Lung microvascular endothelial cell (primary cell): ENCODE measurements at regions not wholly inside any gene's neighbourhood (a gene's known extent, or its start where the extent isn't known, plus 50 kb on each side); places are given as distances from the start of the nearest gene placed in this dataset.
"Not testable (repeated sequence)": the region's sequence is repeated elsewhere in the genome, so short reads cannot be mapped to it uniquely, and the experiment has no call there.

Experiments
- DNase-seq, 2 donors: peaks; one replicate each; pipeline versions ENCODE4 v3.0.0 to v3.0.0-alpha.2; 2010; ENCODE audit warnings: low read depth in 2 of 2

DNA sequence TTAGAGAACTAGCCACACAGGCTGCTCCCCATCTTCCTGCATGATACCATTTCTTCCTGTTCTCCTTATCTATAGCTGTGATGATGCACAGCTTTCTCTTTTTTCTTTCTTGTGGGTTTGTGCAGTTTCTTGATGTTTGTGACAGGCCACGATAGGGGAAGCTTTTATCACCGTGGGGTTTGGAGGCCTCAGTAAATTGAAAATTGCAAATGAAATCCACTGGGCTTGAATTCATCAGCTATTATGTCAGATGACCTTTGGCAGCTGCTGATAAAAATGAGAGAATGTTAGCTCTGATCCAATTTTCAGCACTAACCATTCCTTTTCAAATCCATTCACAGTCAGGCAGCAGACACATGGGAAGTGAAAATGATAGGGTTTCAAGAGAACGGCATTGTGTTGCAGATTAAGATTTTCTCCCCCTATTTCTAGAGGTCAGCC lies 176.9 kb upstream of the SOX2 start:
- no peak for DNase-seq

DNA sequence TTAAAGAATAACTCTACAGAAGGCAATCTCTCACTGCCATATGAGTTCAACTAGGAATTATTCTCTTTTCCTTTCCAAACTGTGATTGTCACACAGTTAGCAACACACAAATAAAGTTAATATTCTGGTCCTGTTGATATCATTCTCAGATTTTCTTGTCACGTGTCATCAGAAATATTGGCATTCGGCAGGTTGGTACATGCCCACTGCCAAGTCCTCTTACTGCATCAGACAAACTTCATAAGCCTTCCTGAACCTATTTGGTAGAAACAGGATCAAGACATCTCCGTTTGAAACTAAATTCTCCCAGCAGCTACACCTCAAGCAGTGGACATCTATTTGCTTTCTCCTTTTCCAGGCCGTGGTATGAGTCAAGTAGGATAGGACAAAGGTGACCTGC lies 177.9 kb upstream of the SOX2 start:
- no peak for DNase-seq

DNA sequence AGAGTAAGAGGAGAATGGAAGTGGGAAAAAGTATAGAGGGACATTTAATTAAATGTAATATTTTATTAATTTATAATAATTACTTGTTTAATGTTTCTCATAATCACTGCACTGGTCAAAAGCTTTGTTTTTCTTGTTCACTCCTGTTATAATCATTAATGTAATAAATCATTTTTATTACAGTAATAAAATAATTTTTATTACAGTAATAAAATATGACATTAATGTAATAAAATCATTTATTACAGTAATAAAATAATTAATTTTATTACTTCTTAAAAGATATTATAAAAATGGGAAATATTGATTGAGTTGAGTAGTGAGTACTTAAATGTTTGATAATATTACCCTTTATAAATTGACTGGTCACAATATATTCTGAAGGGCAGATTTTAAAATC lies 181.1 kb upstream of the SOX2 start:
- no peak for DNase-seq

DNA sequence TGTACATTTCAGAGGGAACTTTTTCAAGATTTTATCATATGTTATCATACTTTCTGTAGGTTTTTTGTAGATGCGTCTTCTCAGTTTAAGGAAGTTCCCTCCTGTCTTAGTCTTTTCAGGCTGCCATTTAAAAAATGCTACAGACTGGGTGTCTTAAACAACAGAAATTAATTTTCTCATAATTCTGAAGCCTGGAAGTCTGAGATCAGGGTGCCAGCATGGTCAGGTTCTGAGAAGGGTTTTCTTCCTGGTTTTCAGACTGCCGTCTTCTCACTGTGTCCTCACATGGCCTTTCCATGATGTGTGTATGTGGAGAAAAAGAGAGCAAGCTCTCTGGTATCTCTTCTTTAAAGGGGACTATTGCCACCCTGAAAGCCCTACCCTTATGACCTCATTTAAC lies 189.9 kb upstream of the SOX2 start:
- DNase-seq: no peak

DNA sequence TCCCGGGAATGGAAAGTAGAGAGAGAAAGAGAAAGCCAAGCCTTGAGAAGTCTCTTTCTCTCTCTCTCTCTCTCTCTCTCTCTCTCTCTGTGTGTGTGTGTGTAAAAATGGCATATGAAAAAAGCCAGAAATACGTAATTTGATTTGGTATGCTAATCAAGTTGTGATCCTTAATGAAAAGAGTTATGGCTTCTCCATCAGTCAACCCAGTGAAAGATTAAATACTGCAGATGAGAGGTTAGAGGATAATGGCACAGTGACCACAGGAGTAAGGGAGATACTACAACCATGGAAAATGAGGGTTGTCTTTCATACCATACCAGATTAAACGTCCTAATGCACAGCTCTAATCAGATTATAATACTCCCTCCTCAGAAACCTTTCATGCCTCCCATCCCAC lies 193.5 kb upstream of the SOX2 start:
- DNase-seq: no peak

DNA sequence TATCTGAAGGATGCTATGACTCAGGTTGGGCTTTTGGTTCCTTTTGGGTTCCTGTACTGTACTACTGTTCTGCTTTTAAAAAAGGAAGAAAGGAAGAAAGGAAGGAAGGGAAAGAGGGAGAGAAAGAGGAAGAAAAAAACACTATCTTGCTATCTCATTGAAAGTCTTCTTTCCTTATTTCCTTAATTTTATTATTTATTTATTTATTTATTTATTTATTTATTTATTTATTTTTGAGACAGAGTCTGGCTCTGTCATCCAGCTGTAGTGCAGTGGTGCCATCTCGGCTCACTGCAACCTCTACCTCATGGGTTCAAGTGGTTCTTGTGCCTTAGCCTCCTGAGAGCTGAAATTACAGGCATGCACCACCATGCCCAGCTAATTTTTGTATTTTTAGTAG lies 198.9 kb upstream of the SOX2 start:
- DNase-seq: no peak

DNA sequence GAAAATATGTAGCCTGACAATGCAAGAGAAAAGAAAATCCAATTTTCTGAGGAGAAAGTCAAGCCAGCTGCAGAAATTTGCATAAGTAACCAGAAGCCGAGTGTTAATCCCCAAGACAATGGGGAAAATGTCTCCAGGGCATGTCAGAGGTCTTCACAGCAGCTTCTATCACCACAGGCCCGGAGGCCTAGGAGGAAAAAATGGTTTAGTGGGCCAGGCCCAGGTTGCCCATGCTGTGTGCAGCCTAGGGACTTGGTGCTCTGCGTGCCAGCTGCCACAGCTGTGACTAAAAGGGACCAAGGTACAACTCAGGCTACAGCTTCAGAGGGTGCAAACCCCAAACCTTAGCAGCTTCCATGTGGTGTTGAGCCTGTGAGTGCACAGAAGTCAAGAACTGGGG lies 201.2 kb upstream of the SOX2 start:
- no peak for DNase-seq

DNA sequence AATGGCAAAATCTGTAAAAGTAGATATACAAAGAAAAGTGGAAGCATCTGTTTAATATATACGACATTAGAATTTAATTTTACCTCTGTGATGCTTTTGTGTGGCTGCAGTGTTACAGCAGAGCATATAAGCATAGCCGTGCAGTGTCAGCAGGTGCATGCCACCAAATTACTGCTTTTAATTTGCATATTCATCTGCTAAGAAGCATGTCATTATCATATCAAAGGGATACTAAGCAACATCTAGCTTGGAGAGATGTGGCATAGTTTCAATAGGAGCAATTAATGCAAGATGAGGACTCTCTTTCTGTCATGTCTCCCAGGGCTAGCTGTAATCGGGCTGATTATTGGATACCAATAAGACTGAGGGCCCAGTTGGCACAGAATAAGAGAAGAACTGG lies 214.4 kb upstream of the SOX2 start:
- no peak for DNase-seq

DNA sequence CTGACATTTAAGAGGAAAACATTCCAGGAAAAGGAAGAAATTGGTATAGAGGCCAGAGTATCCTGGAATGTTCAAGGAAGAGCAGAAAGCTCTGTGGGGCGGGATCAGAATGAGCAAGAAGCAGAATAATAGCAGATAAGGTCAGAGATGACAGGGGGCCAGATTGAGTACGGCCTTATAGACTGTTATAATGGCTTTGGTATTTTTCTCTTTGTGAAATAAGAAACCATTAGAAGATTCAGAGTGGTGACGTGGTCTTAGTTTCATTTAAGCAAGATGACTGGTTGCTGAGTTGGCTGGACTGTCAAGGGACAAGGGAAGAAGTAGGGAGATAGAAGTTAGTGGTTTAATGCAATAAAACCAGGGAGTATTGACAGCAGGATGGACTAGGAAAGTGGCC lies 218.3 kb upstream of the SOX2 start:
- no peak for DNase-seq

DNA sequence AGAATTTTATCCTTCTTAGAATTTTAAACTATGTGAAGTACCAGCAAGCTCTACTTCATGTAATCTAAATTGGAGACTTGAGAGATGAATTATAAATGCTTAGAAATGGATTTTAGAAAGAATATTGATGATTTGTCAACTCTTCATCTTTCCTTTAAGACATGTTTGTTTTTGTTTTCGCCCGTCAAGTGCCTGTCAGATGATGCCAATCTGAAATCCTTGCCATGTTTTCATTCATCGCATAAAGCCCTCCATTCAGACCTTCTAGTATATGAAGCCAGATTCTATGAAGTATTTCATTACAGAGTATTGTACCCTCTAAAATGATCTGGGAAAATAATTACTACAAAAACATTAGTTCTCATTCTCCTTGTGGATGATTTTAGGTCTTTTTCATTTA lies 223.2 kb upstream of the SOX2 start:
- no peak for DNase-seq

DNA sequence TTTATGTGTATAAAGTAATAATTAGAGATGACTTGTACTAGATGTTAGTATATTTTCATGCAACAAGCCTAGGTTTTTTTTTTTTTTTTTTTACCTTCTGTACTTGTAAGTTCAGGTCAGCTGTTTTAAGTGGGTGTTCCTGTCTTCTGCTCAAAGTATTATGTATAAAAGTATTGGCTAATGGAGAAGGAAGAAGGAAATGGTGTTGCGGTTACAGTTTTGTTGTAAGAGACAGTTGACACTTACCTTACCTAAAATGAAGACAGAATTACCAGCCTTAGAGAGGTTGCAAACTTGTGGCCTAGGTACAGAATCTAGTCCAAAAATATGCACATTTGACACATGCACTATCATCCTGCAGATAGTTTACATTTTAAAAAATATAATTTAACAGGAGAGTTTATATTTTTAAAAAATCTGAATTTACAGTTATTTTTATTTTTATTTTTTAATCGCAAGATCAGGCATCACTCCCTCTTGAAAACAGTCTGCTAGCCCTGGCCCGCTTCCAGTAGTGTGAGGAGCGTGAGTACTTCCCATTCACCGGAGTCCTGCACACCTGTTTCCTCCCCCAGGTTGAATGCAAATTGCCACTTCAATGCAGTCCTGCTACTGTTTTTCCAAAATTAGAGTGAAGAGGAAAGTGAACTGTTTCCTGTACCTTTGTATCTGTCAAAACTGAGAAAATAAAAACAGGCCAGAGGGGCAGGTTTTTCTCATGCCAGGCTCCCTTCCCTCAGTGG lies 224.3 kb upstream of the SOX2 start:
- peak in 1 of 2 donors; percentile 12 for DNase-seq

DNA sequence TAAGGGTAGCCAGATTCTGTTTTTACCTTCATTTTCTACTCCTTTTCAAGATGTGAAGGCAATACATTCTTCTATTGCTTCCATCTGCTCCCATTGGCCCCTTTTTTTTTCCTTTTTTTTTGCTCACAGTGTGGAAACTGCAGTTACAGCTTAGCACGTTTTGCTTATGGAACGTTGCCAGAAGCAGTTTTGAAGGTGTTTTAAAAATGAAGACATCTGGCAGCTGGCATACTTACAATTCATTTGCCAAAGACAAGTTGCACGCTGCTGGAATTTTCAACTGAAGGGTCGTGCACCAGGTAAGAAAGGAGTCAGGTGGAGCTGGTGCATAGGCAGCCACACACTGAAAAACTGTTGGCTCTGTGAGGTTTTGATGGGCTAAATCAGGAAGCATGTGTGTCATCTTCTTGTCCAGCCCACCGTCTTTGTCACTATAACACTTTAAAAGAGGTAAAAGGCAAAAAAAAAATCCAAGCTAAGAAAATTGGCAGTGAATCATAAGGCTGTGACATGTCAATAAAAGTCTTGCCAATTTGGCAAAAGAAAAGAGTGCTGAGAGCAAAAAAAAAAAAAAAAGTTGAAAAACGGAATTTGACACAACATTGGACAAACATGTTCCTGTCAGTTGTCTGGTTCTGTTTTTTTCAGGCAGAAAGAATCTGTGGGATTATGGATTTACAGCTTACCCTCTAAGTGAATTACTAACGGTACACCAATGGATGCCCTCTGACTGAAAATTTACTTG lies 225.4 kb upstream of the SOX2 start:
- DNase-seq: peak in 1 of 2 donors; percentile 53

DNA sequence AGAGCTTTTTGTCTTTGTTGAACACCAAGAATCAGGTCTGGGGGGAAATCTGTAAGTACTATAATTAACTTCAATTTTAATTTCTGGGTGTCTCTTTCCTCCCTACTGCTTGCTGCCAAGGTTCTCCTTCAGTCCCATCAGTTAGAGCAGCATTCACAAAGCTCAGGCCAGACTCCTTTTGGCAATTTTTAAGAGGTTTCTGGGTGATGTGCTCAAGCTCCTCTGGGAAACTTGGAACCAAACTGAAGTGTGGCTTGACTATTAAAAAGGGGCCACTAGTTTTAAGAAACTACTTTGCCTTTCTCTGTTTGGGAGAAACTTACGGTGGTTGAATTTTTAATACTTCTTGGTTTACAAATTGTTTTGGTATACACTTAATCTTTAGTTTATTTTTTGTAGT lies 227.7 kb upstream of the SOX2 start:
- no peak for DNase-seq

DNA sequence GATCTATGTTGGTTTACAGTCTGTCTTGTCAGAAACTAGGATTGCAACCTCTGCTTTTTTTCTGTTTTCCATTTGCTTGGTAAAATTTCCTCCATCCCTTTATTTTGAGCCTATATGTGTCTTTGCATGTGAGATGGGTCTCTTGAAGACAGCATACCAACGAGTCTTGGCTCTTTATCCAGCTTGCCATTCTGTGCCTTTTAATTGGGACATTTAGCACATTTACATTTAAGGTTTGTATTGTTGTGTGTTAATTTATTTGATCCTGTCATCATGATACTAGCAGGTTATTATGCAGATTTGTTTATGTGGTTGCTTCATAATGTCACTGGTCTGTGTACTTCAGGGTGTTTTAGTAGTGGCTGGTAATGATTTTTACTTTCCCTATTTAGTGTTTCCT lies 236.6 kb upstream of the SOX2 start:
- DNase-seq: not testable (repeated sequence)

DNA sequence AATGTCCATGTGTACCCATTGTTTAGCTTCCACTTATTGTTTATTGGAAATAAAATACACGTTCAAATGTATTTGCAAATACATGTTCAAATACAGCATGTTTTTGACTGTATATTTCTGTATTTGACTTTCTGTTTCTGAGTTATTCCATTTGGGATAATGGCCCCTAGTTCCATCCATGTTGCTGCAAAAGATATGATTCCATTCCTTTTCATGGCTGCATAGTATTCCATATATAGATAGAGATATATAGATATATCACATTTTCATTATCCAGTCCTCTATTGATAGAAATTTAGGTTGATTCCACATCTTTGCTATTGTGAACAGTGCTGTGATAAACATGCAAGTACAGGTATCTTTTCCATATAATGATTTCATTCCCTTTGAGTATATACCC lies 241.4 kb upstream of the SOX2 start:
- no peak for DNase-seq

DNA sequence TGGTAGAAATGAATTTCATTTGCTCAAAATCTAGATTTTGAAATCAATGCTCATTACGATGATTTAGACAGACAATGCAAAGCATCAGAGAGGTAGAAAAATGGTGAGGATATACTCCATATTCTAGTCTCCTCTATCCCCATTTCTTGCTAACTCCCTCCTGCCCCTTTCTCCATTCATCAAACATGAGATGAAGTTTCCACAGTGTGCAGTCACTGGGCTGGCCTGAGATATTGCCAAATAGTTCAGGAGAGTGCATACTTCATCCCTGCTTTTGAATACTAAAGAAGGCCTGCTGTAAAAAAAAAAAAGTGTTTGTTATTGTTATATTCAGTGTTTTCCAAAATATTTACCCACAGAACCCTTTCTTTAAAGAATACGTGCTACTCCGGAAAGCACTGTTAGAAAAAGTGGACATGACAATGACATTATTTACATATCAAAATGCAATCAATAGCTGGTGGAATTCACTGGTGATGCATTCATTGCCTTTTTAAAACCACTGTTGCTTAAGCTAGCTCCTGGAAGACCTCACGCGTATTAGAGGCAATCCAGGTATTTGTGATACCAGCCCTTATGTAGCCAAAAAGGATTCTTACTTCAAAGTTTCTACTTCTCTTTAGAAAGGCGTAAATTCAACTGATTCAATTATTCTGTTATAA lies 247.6 kb upstream of the SOX2 start:
- DNase-seq: no peak

DNA sequence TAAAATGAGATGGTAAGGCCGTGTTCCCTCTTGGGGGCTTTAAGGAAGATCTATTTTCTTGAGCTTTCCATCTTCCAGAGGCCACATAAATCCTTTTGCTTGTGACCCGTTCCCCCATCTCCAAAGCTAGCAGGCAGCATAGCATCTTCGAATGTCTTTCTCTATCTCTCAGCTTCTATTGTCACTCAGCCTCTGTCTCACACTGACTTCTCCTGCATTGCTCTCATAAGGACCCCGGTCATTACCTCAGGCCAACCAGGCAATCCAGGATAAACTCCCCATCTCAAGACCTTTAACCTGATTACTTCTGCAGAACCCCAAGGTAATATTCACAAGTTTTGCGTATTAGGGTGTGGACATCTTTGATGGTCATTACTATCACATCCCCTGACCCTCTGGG lies 250.3 kb upstream of the SOX2 start:
- DNase-seq: no peak

DNA sequence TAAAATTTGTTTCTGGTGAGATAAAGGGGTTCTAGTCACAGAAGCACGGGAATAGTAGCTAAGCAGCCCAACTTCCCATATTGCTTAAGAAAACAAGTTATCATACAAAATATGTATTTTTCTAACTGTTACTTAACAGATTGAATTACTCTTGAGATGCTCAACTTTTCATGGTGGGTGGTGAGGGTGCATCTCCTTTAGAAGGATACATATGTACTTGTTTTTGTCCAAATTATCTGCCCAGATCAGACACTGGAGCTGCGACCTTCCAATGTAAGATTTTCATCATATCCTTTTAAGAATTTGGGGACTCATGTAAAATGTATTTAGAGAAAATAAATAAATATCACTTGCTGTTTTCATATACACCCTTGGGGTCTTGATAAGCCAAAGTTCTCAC lies 252.2 kb upstream of the SOX2 start:
- no peak for DNase-seq

DNA sequence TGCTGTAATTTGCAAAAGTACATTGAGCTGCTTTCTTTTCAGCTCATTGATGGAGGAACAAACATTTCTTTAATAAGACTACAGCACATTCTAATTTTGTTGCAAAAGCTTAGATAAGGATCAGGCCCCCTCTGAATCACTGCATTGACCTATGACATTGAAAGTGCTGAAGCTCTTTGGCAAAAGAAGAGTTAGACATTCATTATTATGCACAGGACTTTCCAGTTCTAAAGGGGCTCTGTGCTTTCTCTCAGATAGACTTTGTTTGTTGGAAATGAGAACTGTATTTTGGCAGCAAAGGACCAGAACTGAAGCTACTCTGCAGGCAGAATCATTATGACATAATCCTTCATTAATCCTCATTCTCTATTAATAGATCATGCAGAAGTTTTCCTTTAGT lies 252.9 kb upstream of the SOX2 start:
- no peak for DNase-seq

DNA sequence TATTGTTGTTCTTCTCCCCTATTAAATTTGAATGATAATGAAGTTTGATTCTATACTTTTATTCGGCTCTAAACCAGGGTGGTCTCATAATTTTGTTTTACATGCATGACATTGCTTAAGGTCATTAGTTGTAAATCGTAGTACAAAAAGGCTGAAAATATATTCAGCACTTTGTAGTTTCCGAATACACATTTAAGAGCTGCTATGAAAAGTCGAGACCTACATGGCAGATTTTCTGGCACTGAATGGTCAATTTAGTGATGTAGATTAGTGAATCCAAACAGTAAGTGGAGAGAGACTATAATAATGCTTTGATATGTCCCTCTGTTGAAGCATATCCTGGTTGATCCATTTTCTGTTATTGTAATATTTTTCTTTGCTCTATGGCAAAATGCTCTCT lies 254.0 kb upstream of the SOX2 start:
- DNase-seq: no peak

DNA sequence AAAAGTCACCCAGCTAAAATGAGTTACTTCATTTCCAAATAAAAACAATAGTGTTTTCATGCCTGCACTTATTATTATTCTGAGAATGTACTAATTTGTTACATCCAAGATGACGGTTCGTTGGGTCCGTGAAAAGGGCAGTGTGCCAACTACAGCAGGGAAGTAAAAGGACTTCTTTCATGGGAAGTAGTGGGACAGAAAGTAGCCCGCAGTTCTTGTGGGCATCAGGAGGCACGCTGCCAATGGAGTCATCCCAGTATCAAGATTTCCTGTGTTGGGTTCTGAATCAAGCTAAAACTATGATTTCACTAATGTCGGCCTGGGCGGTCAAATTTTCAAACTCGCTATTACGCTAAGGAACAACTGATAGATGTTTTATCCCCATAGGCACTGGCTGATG lies 254.5 kb upstream of the SOX2 start:
- DNase-seq: no peak

DNA sequence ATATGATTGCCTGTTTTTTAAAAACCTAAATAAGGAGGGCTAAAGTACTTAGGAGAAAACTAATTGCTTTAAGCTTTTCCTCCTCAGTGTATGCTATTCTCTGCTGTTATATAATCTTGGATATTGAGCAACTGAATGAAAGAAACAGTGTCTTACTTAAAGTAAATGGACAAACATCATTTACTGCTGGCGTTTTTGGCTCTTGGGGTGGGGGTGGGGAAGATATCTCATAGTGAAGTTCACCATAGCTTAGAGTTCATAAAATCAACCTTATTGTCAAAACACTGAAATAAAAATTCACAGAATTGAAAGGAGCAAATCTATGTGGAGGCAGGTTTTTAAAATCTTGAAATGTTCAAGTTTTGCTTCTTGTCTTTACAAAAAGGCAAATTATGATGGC lies 256.4 kb upstream of the SOX2 start:
- DNase-seq: no peak
